ENCODE measurements at regions not wholly inside any gene's neighbourhood (a gene's known extent, or its start where the extent isn't known, plus 50 kb on each side); places are given as distances from the start of the nearest gene placed in this dataset.

GRCh38 chr2:60104514-60105505, 448.6 kb downstream of the BCL11A start:
- Histone ChIP-seq H3K4me3 (no peak overlapping the region), H3K27me3 (no peaks in the 10 kb centered on the region), H3K4me1 (ENCODE audit: insufficient read depth) (no peaks in the 10 kb centered on the region), H3K36me3 (no peaks in the 10 kb centered on the region), H3K9me3 (no peaks in the 10 kb centered on the region), H3K27ac (no peak overlapping the region)
- intact Hi-C loops (cut with DNase I), result no loop called here
- no peak for DNase-seq
- TF ChIP-seq, protein P1, sequence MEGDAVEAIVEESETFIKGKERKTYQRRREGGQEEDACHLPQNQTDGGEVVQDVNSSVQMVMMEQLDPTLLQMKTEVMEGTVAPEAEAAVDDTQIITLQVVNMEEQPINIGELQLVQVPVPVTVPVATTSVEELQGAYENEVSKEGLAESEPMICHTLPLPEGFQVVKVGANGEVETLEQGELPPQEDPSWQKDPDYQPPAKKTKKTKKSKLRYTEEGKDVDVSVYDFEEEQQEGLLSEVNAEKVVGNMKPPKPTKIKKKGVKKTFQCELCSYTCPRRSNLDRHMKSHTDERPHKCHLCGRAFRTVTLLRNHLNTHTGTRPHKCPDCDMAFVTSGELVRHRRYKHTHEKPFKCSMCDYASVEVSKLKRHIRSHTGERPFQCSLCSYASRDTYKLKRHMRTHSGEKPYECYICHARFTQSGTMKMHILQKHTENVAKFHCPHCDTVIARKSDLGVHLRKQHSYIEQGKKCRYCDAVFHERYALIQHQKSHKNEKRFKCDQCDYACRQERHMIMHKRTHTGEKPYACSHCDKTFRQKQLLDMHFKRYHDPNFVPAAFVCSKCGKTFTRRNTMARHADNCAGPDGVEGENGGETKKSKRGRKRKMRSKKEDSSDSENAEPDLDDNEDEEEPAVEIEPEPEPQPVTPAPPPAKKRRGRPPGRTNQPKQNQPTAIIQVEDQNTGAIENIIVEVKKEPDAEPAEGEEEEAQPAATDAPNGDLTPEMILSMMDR (IDR thresholded peaks at IDR 0.05), result no peak
- TF ChIP-seq EP300 (IDR thresholded peaks at IDR 0.05), result no peak
- no peak for TF ChIP-seq POLR2A (IDR thresholded peaks at IDR 0.05)
- WGBS, 3 donors, result 84 to 86% (median 84%) methylated on average over 10 of the region's 10 CpGs

GRCh38 chr2:60100034-60100433, 453.4 kb downstream of the BCL11A start:
- Histone ChIP-seq H3K36me3 (no peaks in the 10 kb centered on the region), H3K27me3 (no peaks in the 10 kb centered on the region), H3K4me3 (no peak overlapping the region), H3K9me3 (no peaks in the 10 kb centered on the region), H3K4me1 (ENCODE audit: insufficient read depth) (no peaks in the 10 kb centered on the region), H3K27ac (no peak overlapping the region)
- intact Hi-C loops (cut with DNase I), result no loop called here
- 85 to 90% (median 86%) methylated on average over 11 of the region's 11 CpGs for WGBS, 3 donors
- TF ChIP-seq, protein P1 (IDR thresholded peaks at IDR 0.05), result no peak
- TF ChIP-seq EP300 (IDR thresholded peaks at IDR 0.05) (no peak), POLR2A (IDR thresholded peaks at IDR 0.05) (no peak)
- no peak for DNase-seq

DNA sequence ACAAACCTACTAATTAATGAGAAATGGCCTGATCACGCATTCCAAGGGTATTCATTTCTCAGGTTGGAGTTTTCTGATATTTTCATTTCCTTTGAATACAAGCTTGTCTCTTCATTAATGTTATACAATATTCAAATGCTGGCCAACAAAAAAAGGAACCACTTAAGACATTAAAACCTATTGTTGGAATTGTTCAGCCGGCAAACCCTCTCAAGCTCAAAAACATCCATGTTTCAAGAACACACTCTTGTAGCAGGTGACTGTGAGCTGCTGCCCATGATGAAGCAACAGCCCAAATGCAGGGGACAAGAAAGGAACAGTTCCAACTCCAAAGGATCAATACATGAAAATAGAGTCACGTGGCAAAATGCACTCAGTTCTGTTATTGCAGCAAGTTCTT, 454.5 kb downstream of the BCL11A start:
- Histone ChIP-seq H3K27ac (no peak overlapping the region), H3K4me3 (no peak overlapping the region), H3K27me3 (no peaks in the 10 kb centered on the region), H3K36me3 (no peaks in the 10 kb centered on the region), H3K9me3 (no peaks in the 10 kb centered on the region), H3K4me1 (ENCODE audit: insufficient read depth) (no peaks in the 10 kb centered on the region)
- 57 to 59% (median 58%) methylated on average over 3 of the region's 3 CpGs for WGBS, 3 donors
- TF ChIP-seq EP300 (IDR thresholded peaks at IDR 0.05) (no peak), POLR2A (IDR thresholded peaks at IDR 0.05) (no peak)
- TF ChIP-seq, protein P1 (IDR thresholded peaks at IDR 0.05), result no peak
- no peak for DNase-seq
- intact Hi-C loops (cut with DNase I), result no loop called here

DNA sequence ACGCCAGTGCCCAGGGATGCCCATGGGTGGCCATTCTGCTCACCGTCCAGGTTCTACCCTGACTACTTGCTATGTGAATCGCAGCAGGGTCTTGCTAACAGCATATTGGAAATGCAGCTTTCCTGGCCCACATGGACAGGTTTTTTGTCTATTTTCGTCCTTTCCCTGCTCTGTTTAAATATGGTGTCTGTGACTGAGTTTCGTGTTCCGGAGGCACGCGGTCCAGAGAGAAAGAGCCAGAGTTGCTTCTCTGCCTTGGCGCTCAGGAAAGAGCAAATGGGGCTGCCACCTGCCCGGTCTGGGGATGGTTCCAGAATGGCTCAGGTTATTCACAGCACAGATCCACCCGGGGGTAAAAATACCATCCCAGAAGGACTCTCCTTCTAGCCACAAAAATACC, 456.2 kb downstream of the BCL11A start:
- no peaks in the 10 kb centered on the region for H3K36me3 ChIP-seq
- no peaks in the 10 kb centered on the region for H3K4me1 ChIP-seq (ENCODE audit: insufficient read depth)
- H3K4me3 ChIP-seq, result no peak overlapping the region
- WGBS, 3 donors, result 91 to 94% (median 91%) methylated on average over 11 of the region's 11 CpGs
- H3K27ac ChIP-seq, result no peak overlapping the region
- intact Hi-C loops (cut with DNase I), result no loop called here
- no peaks in the 10 kb centered on the region for H3K27me3 ChIP-seq
- TF ChIP-seq EP300 (IDR thresholded peaks at IDR 0.05), result no peak
- TF ChIP-seq, protein P1 (IDR thresholded peaks at IDR 0.05), result no peak
- TF ChIP-seq POLR2A (IDR thresholded peaks at IDR 0.05), result no peak
- DNase-seq, result no peak
- no peaks in the 10 kb centered on the region for H3K9me3 ChIP-seq
